GM12865 (cell line): ENCODE measurements at regions not wholly inside any gene's neighbourhood (a gene's known extent, or its start where the extent isn't known, plus 50 kb on each side); places are given as distances from the start of the nearest gene placed in this dataset.

Source experiments
- DNase-seq: peaks from one replicate; pipeline ENCODE4 v3.0.0; 2010; ENCODE audit warnings: low read depth
- H3K4me3 ChIP-seq: 2 replicates; pipeline ENCODE4 v1.5.1; 2011; ENCODE audit warnings: mild to moderate bottlenecking, low read depth, low read length, control low read depth
- TF ChIP-seq, protein P1 (sequence below): IDR thresholded peaks from 2 replicates; pipeline ENCODE4 v1.5.1; 2011; ENCODE audit warnings: low read length, control low read depth, low read depth, inconsistent platforms; ENCODE audit not compliant: insufficient read depth; ENCODE audit errors: missing control alignments

DNA sequence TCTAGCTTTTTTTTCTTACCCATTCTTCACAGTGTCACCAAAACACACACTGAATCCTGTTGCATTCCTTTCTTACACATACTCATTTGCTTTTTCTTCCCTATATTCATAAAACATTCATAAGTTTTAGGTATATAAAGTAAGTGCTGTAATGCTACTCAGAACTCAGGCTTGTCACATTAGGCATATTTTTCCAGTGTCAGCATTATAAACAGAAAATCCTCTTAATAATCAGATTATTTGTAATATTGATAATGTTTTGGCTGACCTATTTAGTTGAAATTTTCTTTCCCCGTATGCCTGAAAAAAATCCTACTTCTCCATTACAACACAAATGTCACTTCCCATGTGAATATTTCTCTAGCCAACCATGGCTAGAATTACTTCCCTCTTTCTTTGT lies 743.0 kb upstream of the NUDT12 start:
- no peak overlapping the region for H3K4me3 ChIP-seq
- TF ChIP-seq, protein P1, sequence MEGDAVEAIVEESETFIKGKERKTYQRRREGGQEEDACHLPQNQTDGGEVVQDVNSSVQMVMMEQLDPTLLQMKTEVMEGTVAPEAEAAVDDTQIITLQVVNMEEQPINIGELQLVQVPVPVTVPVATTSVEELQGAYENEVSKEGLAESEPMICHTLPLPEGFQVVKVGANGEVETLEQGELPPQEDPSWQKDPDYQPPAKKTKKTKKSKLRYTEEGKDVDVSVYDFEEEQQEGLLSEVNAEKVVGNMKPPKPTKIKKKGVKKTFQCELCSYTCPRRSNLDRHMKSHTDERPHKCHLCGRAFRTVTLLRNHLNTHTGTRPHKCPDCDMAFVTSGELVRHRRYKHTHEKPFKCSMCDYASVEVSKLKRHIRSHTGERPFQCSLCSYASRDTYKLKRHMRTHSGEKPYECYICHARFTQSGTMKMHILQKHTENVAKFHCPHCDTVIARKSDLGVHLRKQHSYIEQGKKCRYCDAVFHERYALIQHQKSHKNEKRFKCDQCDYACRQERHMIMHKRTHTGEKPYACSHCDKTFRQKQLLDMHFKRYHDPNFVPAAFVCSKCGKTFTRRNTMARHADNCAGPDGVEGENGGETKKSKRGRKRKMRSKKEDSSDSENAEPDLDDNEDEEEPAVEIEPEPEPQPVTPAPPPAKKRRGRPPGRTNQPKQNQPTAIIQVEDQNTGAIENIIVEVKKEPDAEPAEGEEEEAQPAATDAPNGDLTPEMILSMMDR = no peak
- DNase-seq = no peak

DNA sequence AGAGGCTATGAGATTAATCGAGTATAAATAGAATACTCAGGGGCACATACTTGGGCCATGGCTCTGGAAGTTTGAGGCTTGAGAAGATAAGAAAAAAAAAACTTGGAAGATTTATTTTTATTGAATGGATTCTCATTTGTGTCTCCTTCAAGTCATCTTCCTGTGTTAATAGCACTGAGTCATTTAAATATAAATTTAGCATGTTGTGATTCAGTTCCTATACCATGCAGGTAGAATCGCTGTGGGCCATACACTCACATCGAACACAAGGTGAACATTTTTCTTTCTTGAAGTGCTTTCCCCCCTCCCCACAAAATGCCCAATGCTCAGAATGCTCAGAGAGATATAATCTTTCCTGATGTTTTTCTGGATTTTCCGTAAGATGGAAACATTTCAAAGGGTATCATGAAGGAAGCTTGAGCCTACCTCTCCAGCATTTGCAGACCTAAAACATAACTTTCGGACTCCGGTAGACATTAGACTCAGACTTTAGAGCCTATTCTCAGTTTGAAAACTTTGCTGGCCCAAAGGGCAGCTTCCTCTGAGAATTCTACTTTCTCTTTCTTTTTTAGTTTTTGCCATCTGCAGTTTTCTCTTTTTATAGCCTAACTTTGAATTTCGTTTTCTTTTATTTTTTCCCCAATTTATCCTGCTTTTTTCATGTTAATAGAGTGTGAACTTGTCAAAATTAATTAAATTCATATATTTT lies 737.6 kb upstream of the NUDT12 start:
- TF ChIP-seq, protein P1 = no peak
- DNase-seq = no peak
- no peak overlapping the region for H3K4me3 ChIP-seq

DNA sequence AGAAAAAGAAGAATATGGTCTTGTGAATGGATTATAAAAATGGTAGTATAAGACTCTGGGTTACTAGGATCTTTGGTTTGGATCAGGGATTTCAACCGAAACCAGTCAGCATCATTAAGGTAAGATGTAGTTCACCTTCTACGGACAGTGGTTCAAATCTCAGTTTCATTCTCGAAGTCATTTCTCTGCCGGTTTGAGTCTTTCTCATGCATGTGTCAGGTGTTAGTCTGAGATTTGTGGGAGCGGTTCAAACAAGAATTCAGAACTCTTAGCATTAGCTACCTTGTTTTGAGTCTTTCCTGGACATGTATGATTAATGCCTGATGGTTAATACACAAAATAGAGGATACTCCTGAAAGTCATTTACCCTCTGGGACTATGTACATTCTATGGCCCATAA lies 735.9 kb upstream of the NUDT12 start:
- TF ChIP-seq, protein P1 = no peak
- DNase-seq = no peak
- no peak overlapping the region for H3K4me3 ChIP-seq

DNA sequence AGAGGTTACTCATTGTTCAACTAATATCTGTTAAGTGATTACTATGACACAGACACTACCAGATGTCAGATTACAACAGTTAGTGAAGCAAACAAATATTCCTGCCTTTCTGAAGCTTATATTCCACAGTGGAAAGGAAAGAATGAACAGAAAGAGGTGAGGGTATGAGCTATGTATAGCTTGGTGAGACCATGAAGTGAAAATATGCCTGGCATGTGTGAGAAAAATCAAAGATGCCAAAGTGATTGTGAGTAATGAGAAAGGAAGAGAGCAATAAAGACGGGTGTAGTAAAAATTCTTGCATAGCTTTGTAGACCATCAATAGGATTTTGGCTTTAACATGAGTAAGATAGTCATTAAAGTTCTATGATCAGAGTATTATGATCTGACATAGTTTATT lies 734.5 kb upstream of the NUDT12 start:
- no peak for DNase-seq
- H3K4me3 ChIP-seq = no peak overlapping the region
- TF ChIP-seq, protein P1 = no peak

DNA sequence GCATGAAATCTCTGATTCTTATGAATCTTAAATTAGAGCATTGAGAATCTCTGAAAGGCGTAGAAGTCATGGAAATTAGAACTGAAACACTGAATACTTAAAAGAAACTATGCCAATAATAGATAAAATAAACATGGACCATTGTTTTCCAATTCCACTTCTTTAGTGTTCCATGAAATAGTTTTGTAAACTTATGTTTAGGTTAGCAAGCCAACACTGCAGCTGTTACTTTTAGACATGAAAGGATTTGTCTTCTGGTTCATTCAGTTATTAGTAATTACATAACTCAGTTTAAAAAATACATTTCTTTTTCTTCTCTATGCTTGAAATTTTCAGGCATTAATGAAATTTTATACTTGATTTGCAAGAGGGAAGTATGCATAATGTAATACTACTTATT lies 733.4 kb upstream of the NUDT12 start:
- TF ChIP-seq, protein P1 = no peak
- no peak for DNase-seq
- H3K4me3 ChIP-seq = no peak overlapping the region

DNA sequence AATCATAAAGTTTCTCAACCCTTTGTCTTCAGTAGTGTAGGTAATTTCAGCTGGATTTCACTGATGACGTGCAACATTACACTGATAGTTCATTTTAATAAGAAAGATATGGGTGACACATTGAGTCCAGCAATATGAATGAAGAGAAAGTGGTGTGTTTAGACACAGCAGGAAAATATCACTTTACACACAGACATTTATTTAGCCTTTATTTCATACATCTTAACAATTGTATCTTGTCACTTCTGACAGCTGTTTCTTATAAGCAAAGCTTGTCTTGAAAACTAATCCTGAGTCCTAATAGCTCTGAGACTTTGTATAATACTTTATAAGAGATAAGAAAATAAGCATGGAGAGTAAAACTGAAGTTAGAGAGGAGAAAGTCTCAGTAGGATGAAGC lies 720.5 kb upstream of the NUDT12 start:
- DNase-seq = no peak
- no peak overlapping the region for H3K4me3 ChIP-seq
- TF ChIP-seq, protein P1 = no peak

DNA sequence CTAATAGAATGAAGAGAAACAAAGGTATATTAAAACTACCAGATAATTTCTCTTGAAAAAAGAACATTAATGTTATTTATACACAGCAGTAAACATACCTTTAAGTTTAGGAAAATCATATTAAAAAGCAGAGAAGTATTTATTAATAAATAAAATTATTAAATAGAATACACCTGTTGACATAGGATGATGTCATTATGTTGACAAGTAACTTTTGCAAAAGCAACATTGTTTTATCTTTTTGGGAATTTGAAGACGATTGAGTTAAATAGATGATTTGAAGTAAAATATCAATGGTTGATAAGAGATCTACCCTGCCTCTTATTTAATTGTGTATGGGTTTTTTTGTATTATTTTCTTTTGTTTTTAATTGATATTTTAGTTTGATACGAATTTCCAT lies 711.1 kb upstream of the NUDT12 start:
- no peak overlapping the region for H3K4me3 ChIP-seq
- TF ChIP-seq, protein P1 = no peak
- DNase-seq = no peak
